ENCODE measurements at regions not wholly inside any gene's neighbourhood (a gene's known extent, or its start where the extent isn't known, plus 50 kb on each side); places are given as distances from the start of the nearest gene placed in this dataset.

DNA sequence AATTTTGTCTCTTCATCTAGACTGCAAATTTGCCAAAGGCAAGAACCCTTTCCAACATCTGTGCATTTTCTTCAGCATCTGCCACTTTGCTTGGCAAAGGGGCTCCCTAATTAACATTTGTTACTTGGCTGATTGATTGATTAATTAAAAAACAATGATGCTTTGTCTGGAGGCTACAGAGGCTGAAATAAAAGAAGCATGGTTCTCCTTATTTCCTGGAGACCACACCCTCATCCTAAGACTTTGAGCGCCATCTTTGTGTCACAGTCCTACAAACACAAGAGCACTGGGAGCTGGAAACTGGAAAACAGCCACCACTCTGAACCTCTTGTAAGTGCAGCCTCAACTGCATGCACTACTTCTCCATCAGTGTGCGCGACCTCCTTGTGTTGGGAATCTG is 189.2 kb downstream of the C7orf25 start:
- ChIA-PET POLR2A (no interaction called here), CTCF (interaction anchor here (2.1 kb wide), 1 partner anchor 23 kb away, joined by 13 read pairs; no protein-coding TSS in a partner anchor)
- 26% methylated on average over 3 of the region's 3 CpGs for WGBS (ENCODE audit: low lambda C conversion rate)
- H3K9me3 ChIP-seq = no peaks in the 10 kb centered on the region
- H4K20me1 ChIP-seq (ENCODE audit: insufficient read depth) = no peaks in the 10 kb centered on the region
- H3F3A ChIP-seq (replicated peaks; ENCODE audit: insufficient read depth) = no peaks in the 10 kb centered on the region
- no peaks in the 10 kb centered on the region; the same call in 1 of the 2 replicates for H3K27me3 ChIP-seq (ENCODE audit: insufficient read depth)
- no peaks in the 10 kb centered on the region for H3K9me2 ChIP-seq
- no peaks in the 10 kb centered on the region for H3K79me2 ChIP-seq (ENCODE audit: insufficient read depth)
- no peak overlapping the region for H2AFZ ChIP-seq (ENCODE audit: low read depth)
- H3K27ac ChIP-seq (ENCODE audit: low read depth in 2 of 2, low read length in 1 of 2) = no peak overlapping the region
- H3K4me2 ChIP-seq = no peak overlapping the region
- H3K9ac ChIP-seq = no peak overlapping the region
- no peaks in the 10 kb centered on the region for H3K4me1 ChIP-seq (ENCODE audit: control insufficient read depth in 1 of 2, insufficient read depth in 2 of 2, low read depth in 1 of 2, low read length in 1 of 2)
- DNase-seq = no peak
- no peak overlapping the region for H3K4me3 ChIP-seq (ENCODE audit: low read depth in 2 of 2, low read length in 1 of 2)
- H3K36me3 ChIP-seq (replicated peaks in 1 of 2; ENCODE audit: control insufficient read depth in 1 of 2, insufficient read depth in 2 of 2, low read length in 1 of 2) = no peaks in the 10 kb centered on the region
- no peak for TF ChIP-seq RCOR1 (IDR thresholded peaks at IDR 0.05; ENCODE audit: low read length)
- no peak for TF ChIP-seq NRF1 (IDR thresholded peaks at IDR 0.05; ENCODE audit: low read depth, low read length)
- TF ChIP-seq RAD21 (IDR thresholded peaks at IDR 0.05; ENCODE audit: low read length) = no peak
- no peak for TF ChIP-seq MAX (IDR thresholded peaks at IDR 0.05; ENCODE audit: low read depth)
- no peak for TF ChIP-seq TEAD4 (IDR thresholded peaks at IDR 0.05; ENCODE audit: borderline replicate concordance, insufficient read depth)
- TF ChIP-seq MXI1 (IDR thresholded peaks at IDR 0.05; ENCODE audit: low read depth, low read length) = no peak
- TF ChIP-seq, protein P1, sequence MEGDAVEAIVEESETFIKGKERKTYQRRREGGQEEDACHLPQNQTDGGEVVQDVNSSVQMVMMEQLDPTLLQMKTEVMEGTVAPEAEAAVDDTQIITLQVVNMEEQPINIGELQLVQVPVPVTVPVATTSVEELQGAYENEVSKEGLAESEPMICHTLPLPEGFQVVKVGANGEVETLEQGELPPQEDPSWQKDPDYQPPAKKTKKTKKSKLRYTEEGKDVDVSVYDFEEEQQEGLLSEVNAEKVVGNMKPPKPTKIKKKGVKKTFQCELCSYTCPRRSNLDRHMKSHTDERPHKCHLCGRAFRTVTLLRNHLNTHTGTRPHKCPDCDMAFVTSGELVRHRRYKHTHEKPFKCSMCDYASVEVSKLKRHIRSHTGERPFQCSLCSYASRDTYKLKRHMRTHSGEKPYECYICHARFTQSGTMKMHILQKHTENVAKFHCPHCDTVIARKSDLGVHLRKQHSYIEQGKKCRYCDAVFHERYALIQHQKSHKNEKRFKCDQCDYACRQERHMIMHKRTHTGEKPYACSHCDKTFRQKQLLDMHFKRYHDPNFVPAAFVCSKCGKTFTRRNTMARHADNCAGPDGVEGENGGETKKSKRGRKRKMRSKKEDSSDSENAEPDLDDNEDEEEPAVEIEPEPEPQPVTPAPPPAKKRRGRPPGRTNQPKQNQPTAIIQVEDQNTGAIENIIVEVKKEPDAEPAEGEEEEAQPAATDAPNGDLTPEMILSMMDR (IDR thresholded peaks at IDR 0.05) = no peak
- TF ChIP-seq FOSL2 (IDR thresholded peaks at IDR 0.05; ENCODE audit: borderline replicate concordance, low read depth) = no peak
- TF ChIP-seq EZH2phosphoT487 (IDR thresholded peaks at IDR 0.05; ENCODE audit: borderline replicate concordance, low read depth) = no peak
- no peak for TF ChIP-seq FOXM1 (IDR thresholded peaks at IDR 0.05; ENCODE audit: low read depth)
- no peak for TF ChIP-seq GABPA (IDR thresholded peaks at IDR 0.05; ENCODE audit: low read depth)
- no peak for TF ChIP-seq FOXJ3 (CRISPR knock-in tag; IDR thresholded peaks at IDR 0.05)
- TF ChIP-seq MEF2A (IDR thresholded peaks at IDR 0.05; ENCODE audit: borderline replicate concordance, low read depth) = no peak
- TF ChIP-seq YY1 (IDR thresholded peaks at IDR 0.05; ENCODE audit: low read depth) = no peak
- no peak for TF ChIP-seq ELF1 (IDR thresholded peaks at IDR 0.05)
- no peak for TF ChIP-seq NFIC (IDR thresholded peaks at IDR 0.05; ENCODE audit: borderline replicate concordance)
- no peak for TF ChIP-seq EP300 (IDR thresholded peaks at IDR 0.05; ENCODE audit: borderline replicate concordance in 1 of 2, low read depth in 1 of 2, low read length in 1 of 2)
- TF ChIP-seq, protein P2, sequence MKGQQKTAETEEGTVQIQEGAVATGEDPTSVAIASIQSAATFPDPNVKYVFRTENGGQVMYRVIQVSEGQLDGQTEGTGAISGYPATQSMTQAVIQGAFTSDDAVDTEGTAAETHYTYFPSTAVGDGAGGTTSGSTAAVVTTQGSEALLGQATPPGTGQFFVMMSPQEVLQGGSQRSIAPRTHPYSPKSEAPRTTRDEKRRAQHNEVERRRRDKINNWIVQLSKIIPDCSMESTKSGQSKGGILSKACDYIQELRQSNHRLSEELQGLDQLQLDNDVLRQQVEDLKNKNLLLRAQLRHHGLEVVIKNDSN (IDR thresholded peaks at IDR 0.05; ENCODE audit: borderline replicate concordance, low read depth) = no peak
- no peak for TF ChIP-seq CHD2 (IDR thresholded peaks at IDR 0.05; ENCODE audit: low read length, partially characterized antibody)

Measured in SK-N-SH (cell line).